Smooth muscle cell (in vitro differentiated cells): ENCODE measurements at regions not wholly inside any gene's neighbourhood (a gene's known extent, or its start where the extent isn't known, plus 50 kb on each side); places are given as distances from the start of the nearest gene placed in this dataset.
A peak's percentile ranks its signal among the peaks of the same experiment; 100 is the strongest.

ENCODE experiments used
- DNase-seq: peaks from one replicate; lab custom pipeline; 2025; ENCODE audit not compliant: unreplicated experiment; lab: John Stamatoyannopoulos, UW
- H2AFZ ChIP-seq: fragments of 200-600 bp; sonication (generic); 2 replicates; pipeline ENCODE4 v1.6.0; 2016; ENCODE audit warnings: antibody characterized with exemption, low read depth, mild to moderate bottlenecking
- H3F3A ChIP-seq: fragments of 200-600 bp; sonication (generic); 2 replicates; pipeline ENCODE4 v1.6.0; 2017; ENCODE audit warnings: antibody characterized with exemption, low read depth
- H3K27ac ChIP-seq: fragments of 200-600 bp; sonication (generic); 2 replicates; pipeline ENCODE4 v1.5.1; 2016; ENCODE audit warnings: low read depth, mild to moderate bottlenecking
- H3K27me3 ChIP-seq: fragments of 200-600 bp; sonication (generic); 2 replicates; pipeline ENCODE4 v1.6.1; 2016; ENCODE audit warnings: low read depth, mild to moderate bottlenecking
- H3K36me3 ChIP-seq: fragments of 200-600 bp; sonication (generic); 2 replicates; pipeline ENCODE4 v1.5.1; 2016; ENCODE audit warnings: low read depth
- H3K4me1 ChIP-seq: fragments of 200-600 bp; sonication (generic); 2 replicates; pipeline ENCODE4 v1.5.1; 2016; ENCODE audit warnings: low read depth
- H3K4me2 ChIP-seq: fragments of 200-600 bp; sonication (generic); 2 replicates; pipeline ENCODE4 v1.6.0; 2016; ENCODE audit warnings: mild to moderate bottlenecking
- H3K4me3 ChIP-seq: fragments of 200-600 bp; sonication (generic); 2 replicates; pipeline ENCODE4 v1.5.1; 2016; ENCODE audit warnings: mild to moderate bottlenecking
- H3K79me2 ChIP-seq: fragments of 200-600 bp; sonication (generic); 2 replicates; pipeline ENCODE4 v1.6.0; 2016; ENCODE audit warnings: low read depth, mild to moderate bottlenecking
- H3K9ac ChIP-seq: fragments of 200-600 bp; sonication (generic); 2 replicates; pipeline ENCODE4 v1.6.0; 2016; ENCODE audit warnings: low read depth
- H3K9me3 ChIP-seq: fragments of 200-600 bp; sonication (generic); replicated peaks from 2 replicates; pipeline ENCODE4 v1.5.1; 2016; ENCODE audit warnings: low read depth
- H4K20me1 ChIP-seq: fragments of 200-600 bp; sonication (generic); 2 replicates; pipeline ENCODE4 v1.6.0; 2016; ENCODE audit warnings: low read depth
- CTCF ChIP-seq: fragments of 200-600 bp; sonication (generic); IDR thresholded peaks from 2 replicates; pipeline ENCODE4 v1.5.1; 2017; ENCODE audit warnings: borderline replicate concordance, mild to moderate bottlenecking, antibody characterized with exemption; ENCODE audit not compliant: insufficient read depth, poor library complexity, severe bottlenecking
- WGBS: methylation state at CpG from one replicate; pipeline ENCODE4 v1.1.7; 2016; ENCODE audit warnings: low lambda C conversion rate; 5-methylcytosine and 5-hydroxymethylcytosine counted together

GRCh38 chr5:124538931-124539330 lies 207.5 kb downstream of the ZNF608 start:
- H3K4me3 ChIP-seq = no peak overlapping the region
- no peaks in the 10 kb centered on the region for H3K36me3 ChIP-seq
- no peaks in the 10 kb centered on the region for H3F3A ChIP-seq
- no peaks in the 10 kb centered on the region for H3K27me3 ChIP-seq
- no peak overlapping the region for H2AFZ ChIP-seq
- no peaks in the 10 kb centered on the region for H3K79me2 ChIP-seq
- DNase-seq = no peak
- no peaks in the 10 kb centered on the region for H3K4me1 ChIP-seq
- H4K20me1 ChIP-seq = no peaks in the 10 kb centered on the region
- no peak overlapping the region for H3K9ac ChIP-seq
- no peaks in the 10 kb centered on the region for H3K9me3 ChIP-seq
- 79% methylated on average over 1 of the region's 1 CpG for WGBS
- H3K27ac ChIP-seq = no peak overlapping the region
- no peak overlapping the region for H3K4me2 ChIP-seq
- TF ChIP-seq CTCF = no peak

- H3K4me1 ChIP-seq = no peaks in the 10 kb centered on the region
- no peak for TF ChIP-seq CTCF
- no peaks in the 10 kb centered on the region for H3F3A ChIP-seq
- no peak overlapping the region for H3K27ac ChIP-seq
- WGBS = 92% methylated on average over 3 of the region's 3 CpGs
- H3K9ac ChIP-seq = no peak overlapping the region
- no peaks in the 10 kb centered on the region for H3K27me3 ChIP-seq
- no peak overlapping the region for H3K4me2 ChIP-seq
- no peak overlapping the region for H3K4me3 ChIP-seq
- DNase-seq = no peak
- H2AFZ ChIP-seq = no peak overlapping the region
- no peaks in the 10 kb centered on the region for H4K20me1 ChIP-seq
- H3K79me2 ChIP-seq = no peaks in the 10 kb centered on the region
- H3K9me3 ChIP-seq = no peaks in the 10 kb centered on the region
- H3K36me3 ChIP-seq = no peaks in the 10 kb centered on the region
These were observed 208.2 kb downstream of the ZNF608 start for GRCh38 chr5:124538191-124538590.

DNA sequence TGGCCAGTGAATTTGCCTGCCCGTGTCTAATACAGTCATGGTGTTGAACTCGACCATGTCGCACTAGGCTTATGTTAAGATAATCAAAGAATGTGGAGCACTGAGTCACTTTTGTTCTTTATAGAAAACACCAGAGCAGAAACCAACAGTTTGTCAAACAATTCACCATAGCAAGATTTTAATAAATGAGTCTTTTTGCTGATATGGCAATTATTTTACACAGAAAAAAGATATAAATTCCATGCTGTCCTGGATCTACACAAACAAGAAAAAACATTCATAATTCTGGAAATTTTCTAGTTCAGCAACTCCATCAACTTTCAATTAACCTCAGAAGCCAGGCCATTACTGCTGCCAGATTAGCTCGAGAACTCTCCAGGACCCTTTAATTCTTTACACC lies 208.9 kb downstream of the ZNF608 start:
- Histone ChIP-seq H3K4me3 (no peak overlapping the region), H2AFZ (no peak overlapping the region), H3K27me3 (no peaks in the 10 kb centered on the region), H3K4me1 (no peaks in the 10 kb centered on the region), H3K9ac (no peak overlapping the region), H4K20me1 (no peaks in the 10 kb centered on the region), H3K36me3 (no peaks in the 10 kb centered on the region), H3K27ac (no peak overlapping the region), H3K79me2 (no peaks in the 10 kb centered on the region), H3K9me3 (no peaks in the 10 kb centered on the region), H3F3A (no peaks in the 10 kb centered on the region), H3K4me2 (no peak overlapping the region)
- TF ChIP-seq CTCF = no peak
- 46% methylated on average over 4 of the region's 4 CpGs for WGBS
- DNase-seq = no peak

- Histone ChIP-seq H4K20me1 (no peaks in the 10 kb centered on the region), H3K4me1 (no peaks in the 10 kb centered on the region), H3K4me2 (no peak overlapping the region), H3K79me2 (no peaks in the 10 kb centered on the region), H3K4me3 (no peak overlapping the region), H3K36me3 (no peaks in the 10 kb centered on the region), H2AFZ (peak overlapping the region; percentile 45), H3K27ac (no peak overlapping the region), H3K9me3 (no peaks in the 10 kb centered on the region), H3F3A (no peaks in the 10 kb centered on the region), H3K27me3 (no peaks in the 10 kb centered on the region), H3K9ac (no peak overlapping the region)
- 79% methylated on average over 5 of the region's 5 CpGs for WGBS
- TF ChIP-seq CTCF = no peak
- DNase-seq = no peak
These were observed 209.3 kb downstream of the ZNF608 start for GRCh38 chr5:124537107-124537506.
